Heart left ventricle (tissue), 13 donors: ENCODE measurements at regions not wholly inside any gene's neighbourhood (a gene's known extent, or its start where the extent isn't known, plus 50 kb on each side); places are given as distances from the start of the nearest gene placed in this dataset.

Experiments used
- CTCF ChIP-seq, 12 donors: fragments of 200-600 bp; sonication (generic) in 4 of 12; IDR thresholded peaks; one replicate each; pipeline versions ENCODE4 v1.5.0 to v1.8.0; 2018 to 2022; ENCODE audit warnings: antibody characterized with exemption in 12 of 12, mild to moderate bottlenecking in 5 of 12
- POLR2A ChIP-seq, 2 donors: fragments of 450-650 bp; IDR thresholded peaks; one replicate each; pipeline ENCODE4 v1.6.1; 2017; ENCODE audit warnings: antibody characterized with exemption in 2 of 2, mild to moderate bottlenecking in 2 of 2, moderate library complexity in 2 of 2
- donor health status: ischemic (EF 13 %, LVEDD 7.1; RV severe dilation, severe dysfunction).
- donor health status: DM: no; HTN: yes; CAD: no.
- donor health status: DM: no; HTN: no; CAD: no.
- donor health status: ischemic (EF 25% LVEDD 6.9; RV normal size, moderate dysfunction).
- donor health status: ischemic (EF 25% LVEDD 5.7; RV mildly dilated, moderate dysfunction).
- donor health status: ischemic (EF 35%, LVEDD 5.7; RV mildly dilated, moderate dysfunction).
- donor health status: nonischemic (EF 11% LVEDD 7.7; RV severe dilation, severe dysfunction).
- donor health status: DM: yes; HTN: yes; CAD: no.
- donor health status: PGD.
- donor health status: ischemic (EF 29% LVEDD 5.4; RV normal size, mild dysfunction).
- donor health status: nonischemic (EF 23%, LVEDD 6.1; RV moderate dilation, normal function).

DNA sequence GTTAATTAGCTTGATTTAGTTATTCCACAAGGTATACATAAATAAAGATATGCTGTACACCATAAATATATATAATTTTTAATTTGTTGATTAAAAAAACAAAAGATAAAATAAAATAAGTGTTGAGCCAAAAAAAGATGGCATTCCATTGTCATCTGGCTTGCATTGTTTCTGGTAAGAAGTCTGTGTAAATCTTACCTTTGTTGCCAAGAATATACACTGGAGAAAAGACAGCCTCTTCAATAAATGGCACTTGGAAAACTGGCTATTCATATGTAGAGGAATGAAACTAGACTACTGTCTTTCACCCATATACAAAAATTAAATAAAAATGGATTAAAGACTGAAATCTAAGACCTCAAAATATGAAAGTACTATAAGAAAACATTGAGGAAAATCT is 196.5 kb downstream of the IER5 start:
- TF ChIP-seq CTCF (IDR thresholded peaks at IDR 0.05) (no peak), POLR2A (IDR thresholded peaks at IDR 0.05) (no peak)
